Parathyroid adenoma (tissue), 2 donors: ENCODE measurements at regions not wholly inside any gene's neighbourhood (a gene's known extent, or its start where the extent isn't known, plus 50 kb on each side); places are given as distances from the start of the nearest gene placed in this dataset.

Experiments
- H2AFZ ChIP-seq: fragments of 300-600 bp; sonication (generic); one replicate; pipeline ENCODE4 v1.7.0; 2017; ENCODE audit warnings: antibody characterized with exemption, mild to moderate bottlenecking
- H3K27ac ChIP-seq: fragments of 300-600 bp; sonication (generic); one replicate; pipeline ENCODE4 v1.7.0; 2017
- H3K27me3 ChIP-seq: fragments of 300-600 bp; sonication (generic); one replicate; pipeline ENCODE4 v1.7.0; 2017; ENCODE audit warnings: low read length; ENCODE audit not compliant: control insufficient read depth, insufficient read depth
- H3K36me3 ChIP-seq: fragments of 300-600 bp; sonication (generic); one replicate; pipeline ENCODE4 v1.7.0; 2017; ENCODE audit warnings: low read length; ENCODE audit not compliant: control insufficient read depth, insufficient read depth
- H3K4me1 ChIP-seq: fragments of 300-600 bp; sonication (generic); one replicate; pipeline ENCODE4 v1.7.0; 2017; ENCODE audit warnings: control low read depth
- H3K4me2 ChIP-seq: fragments of 300-600 bp; sonication (generic); one replicate; pipeline ENCODE4 v1.7.0; 2017; ENCODE audit warnings: low read length
- H3K4me3 ChIP-seq: fragments of 300-600 bp; sonication (generic); one replicate; pipeline ENCODE4 v1.7.0; 2017; ENCODE audit warnings: low read depth, low read length
- H3K79me2 ChIP-seq: fragments of 300-600 bp; sonication (generic); one replicate; pipeline ENCODE4 v1.7.0; 2017; ENCODE audit warnings: control low read depth
- H3K9ac ChIP-seq: fragments of 300-600 bp; sonication (generic); one replicate; pipeline ENCODE4 v1.7.0; 2017; ENCODE audit warnings: mild to moderate bottlenecking
- H3K9me3 ChIP-seq: fragments of 300-600 bp; sonication (generic); one replicate; pipeline ENCODE4 v1.7.0; 2017; ENCODE audit warnings: low read length; ENCODE audit not compliant: control insufficient read depth
- CTCF ChIP-seq: fragments of 300-600 bp; sonication (generic); IDR thresholded peaks from one replicate; pipeline ENCODE4 v1.7.0; 2017; ENCODE audit warnings: antibody characterized with exemption, mild to moderate bottlenecking
- donor health status: primary hyperparathyroidism.

GRCh38 chr4:154019811-154020210 lies 230.9 kb upstream of the SFRP2 start:
- Histone ChIP-seq H3K9ac (no peak overlapping the region), H3K79me2 (no peaks in the 10 kb centered on the region), H3K27me3 (no peaks in the 10 kb centered on the region), H3K4me2 (no peak overlapping the region), H3K4me1 (no peaks in the 10 kb centered on the region), H3K36me3 (no peaks in the 10 kb centered on the region), H3K9me3 (no peaks in the 10 kb centered on the region), H3K4me3 (no peak overlapping the region), H3K27ac (no peak overlapping the region), H2AFZ (no peak overlapping the region)
- no peak for TF ChIP-seq CTCF

GRCh38 chr4:154018659-154019058 lies 229.8 kb upstream of the SFRP2 start:
- Histone ChIP-seq H3K9ac (no peak overlapping the region), H3K4me3 (no peak overlapping the region)
- TF ChIP-seq CTCF: no peak

GRCh38 chr4:154015578-154015977 lies 226.7 kb upstream of the SFRP2 start:
- Histone ChIP-seq H3K4me2 (no peak overlapping the region), H3K36me3 (no peaks in the 10 kb centered on the region), H3K9ac (no peak overlapping the region), H3K9me3 (no peaks in the 10 kb centered on the region), H2AFZ (no peak overlapping the region), H3K27ac (no peak overlapping the region), H3K27me3 (no peaks in the 10 kb centered on the region), H3K79me2 (no peaks in the 10 kb centered on the region), H3K4me3 (no peak overlapping the region), H3K4me1 (no peaks in the 10 kb centered on the region)
- no peak for TF ChIP-seq CTCF

More at GRCh38 chr4:154018659-154019058, 229.8 kb upstream of the SFRP2 start:
- no peak overlapping the region for H3K27ac ChIP-seq
- H3K4me1 ChIP-seq: no peaks in the 10 kb centered on the region
- no peak overlapping the region for H2AFZ ChIP-seq
- no peak overlapping the region for H3K4me2 ChIP-seq
- no peaks in the 10 kb centered on the region for H3K27me3 ChIP-seq
- H3K36me3 ChIP-seq: no peaks in the 10 kb centered on the region
- no peaks in the 10 kb centered on the region for H3K9me3 ChIP-seq
- H3K79me2 ChIP-seq: no peaks in the 10 kb centered on the region

- H3K36me3 ChIP-seq: no peaks in the 10 kb centered on the region
- H3K4me2 ChIP-seq: no peak overlapping the region
- no peak overlapping the region for H3K27ac ChIP-seq
- no peaks in the 10 kb centered on the region for H3K4me1 ChIP-seq
- no peak for TF ChIP-seq CTCF
- H2AFZ ChIP-seq: no peak overlapping the region
- no peak overlapping the region for H3K4me3 ChIP-seq
- H3K27me3 ChIP-seq: no peaks in the 10 kb centered on the region
- H3K9ac ChIP-seq: no peak overlapping the region
- no peaks in the 10 kb centered on the region for H3K9me3 ChIP-seq
- no peaks in the 10 kb centered on the region for H3K79me2 ChIP-seq
These were observed 225.8 kb upstream of the SFRP2 start for GRCh38 chr4:154014407-154015321.

GRCh38 chr4:154013576-154013975 lies 224.7 kb upstream of the SFRP2 start:
- Histone ChIP-seq H3K27ac (no peak overlapping the region), H2AFZ (no peak overlapping the region), H3K9me3 (no peaks in the 10 kb centered on the region), H3K79me2 (no peaks in the 10 kb centered on the region), H3K4me2 (no peak overlapping the region), H3K27me3 (no peaks in the 10 kb centered on the region), H3K4me3 (no peak overlapping the region), H3K36me3 (no peaks in the 10 kb centered on the region), H3K4me1 (no peaks in the 10 kb centered on the region), H3K9ac (no peak overlapping the region)
- no peak for TF ChIP-seq CTCF
